Psoas muscle (tissue), 7 donors: ENCODE measurements at regions not wholly inside any gene's neighbourhood (a gene's known extent, or its start where the extent isn't known, plus 50 kb on each side); places are given as distances from the start of the nearest gene placed in this dataset.

ENCODE experiments used
- ATAC-seq, 4 donors: fragments of 200-7000 bp; cut with Tn5 transposase; one replicate each; pipeline ENCODE4 v1.9.1; 2020; ENCODE audit warnings: moderate library complexity in 3 of 4, mild to moderate bottlenecking in 2 of 4
- DNase-seq, 2 donors: peaks; one replicate each; pipeline ENCODE4 v3.0.0-alpha.2; 2020
- H3K27ac ChIP-seq: fragments of 200-600 bp; one replicate; pipeline ENCODE4 v1.8.0; 2022
- H3K27me3 ChIP-seq, 3 donors: fragments of 200-600 bp in 1 of 3; one replicate each; pipeline versions ENCODE4 v1.6.1 to v1.8.0; 2013 to 2022; ENCODE audit warnings: low read length in 2 of 3, mild to moderate bottlenecking in 2 of 3, moderate library complexity in 1 of 3; ENCODE audit not compliant: insufficient read depth in 3 of 3
- H3K36me3 ChIP-seq, 2 donors: fragments of 200-600 bp in 1 of 2; one replicate each; pipeline versions ENCODE4 v1.6.1 to v1.8.0; 2013 to 2022; ENCODE audit warnings: low read depth in 1 of 2, mild to moderate bottlenecking in 1 of 2, moderate library complexity in 1 of 2; ENCODE audit not compliant: insufficient read depth in 1 of 2
- H3K4me1 ChIP-seq: fragments of 200-600 bp; one replicate; pipeline ENCODE4 v1.8.0; 2022
- H3K4me3 ChIP-seq: fragments of 200-600 bp; one replicate; pipeline ENCODE4 v1.8.0; 2022; ENCODE audit warnings: mild to moderate bottlenecking
- H3K9me3 ChIP-seq: fragments of 200-600 bp; one replicate; pipeline ENCODE4 v1.8.0; 2022
- WGBS, 3 donors: extraction: QIAGEN DNeasy Blood & Tissue Kit; methylation state at CpG; one replicate each; pipeline versions ENCODE4 v1.1.6 to v1.1.7; 2013; 5-methylcytosine and 5-hydroxymethylcytosine counted together
- intact Hi-C, 2 donors: fragments of 100-400 bp; cut with DNase I; formaldehyde crosslinking; loops; one replicate each; pipeline versions ENCODE4 v1.11.0 to v1.14.2; 2022
- TF ChIP-seq, protein P1 (sequence below): fragments of 200-600 bp; IDR thresholded peaks from one replicate; pipeline ENCODE4 v1.8.0; 2022; ENCODE audit warnings: antibody characterized with exemption
- donor health status: healthy with polysubstance abuse.
- donor health status: DM: no; HTN: no; CAD: no; lungs with moderate emphysema.
- donor health status: Bipolar disorder and iron deficiency.
- donor health status: healthy.
- donor health status: DM: yes; HTN: yes; CAD: no.
- donor health status: DM: no; HTN: no; CAD: no.
- donor health status: DM: yes; HTN: yes; CAD: no.

DNA sequence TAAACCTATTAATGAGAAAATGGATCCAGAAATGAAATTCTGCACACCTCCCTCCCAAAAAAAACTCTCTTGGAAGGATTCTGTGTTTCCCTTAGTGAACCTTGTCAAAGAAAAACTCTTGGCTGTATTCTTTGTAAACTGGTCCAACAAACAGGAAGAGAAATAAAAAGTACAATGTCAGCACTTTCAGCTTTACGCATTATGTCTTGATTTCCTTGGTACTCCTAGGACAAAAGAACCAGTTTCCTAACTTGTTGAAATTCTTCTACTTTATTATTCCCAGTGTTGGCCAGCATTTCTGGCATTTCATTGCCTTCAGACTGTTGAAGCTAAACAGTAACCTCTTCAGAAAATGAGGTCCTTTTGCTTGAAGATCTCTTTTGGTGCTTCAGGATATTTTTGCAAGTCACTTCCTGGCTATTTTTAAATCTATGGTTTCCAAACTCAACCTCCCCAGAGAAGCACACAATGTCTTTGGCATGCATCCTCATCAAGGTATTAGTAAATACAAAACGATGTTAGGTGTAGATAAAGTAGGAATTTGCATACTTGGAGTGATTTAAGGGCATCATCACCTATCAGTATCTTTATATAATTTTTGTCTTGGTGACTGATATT lies 342.7 kb downstream of the AASDHPPT start:
- ATAC-seq (no peak), DNase-seq (no peak)
- no peaks in the 10 kb centered on the region for H3K27me3 ChIP-seq
- H3K4me3 ChIP-seq: no peak overlapping the region
- no peaks in the 10 kb centered on the region for H3K36me3 ChIP-seq
- intact Hi-C loops: no loop called here
- TF ChIP-seq, protein P1, sequence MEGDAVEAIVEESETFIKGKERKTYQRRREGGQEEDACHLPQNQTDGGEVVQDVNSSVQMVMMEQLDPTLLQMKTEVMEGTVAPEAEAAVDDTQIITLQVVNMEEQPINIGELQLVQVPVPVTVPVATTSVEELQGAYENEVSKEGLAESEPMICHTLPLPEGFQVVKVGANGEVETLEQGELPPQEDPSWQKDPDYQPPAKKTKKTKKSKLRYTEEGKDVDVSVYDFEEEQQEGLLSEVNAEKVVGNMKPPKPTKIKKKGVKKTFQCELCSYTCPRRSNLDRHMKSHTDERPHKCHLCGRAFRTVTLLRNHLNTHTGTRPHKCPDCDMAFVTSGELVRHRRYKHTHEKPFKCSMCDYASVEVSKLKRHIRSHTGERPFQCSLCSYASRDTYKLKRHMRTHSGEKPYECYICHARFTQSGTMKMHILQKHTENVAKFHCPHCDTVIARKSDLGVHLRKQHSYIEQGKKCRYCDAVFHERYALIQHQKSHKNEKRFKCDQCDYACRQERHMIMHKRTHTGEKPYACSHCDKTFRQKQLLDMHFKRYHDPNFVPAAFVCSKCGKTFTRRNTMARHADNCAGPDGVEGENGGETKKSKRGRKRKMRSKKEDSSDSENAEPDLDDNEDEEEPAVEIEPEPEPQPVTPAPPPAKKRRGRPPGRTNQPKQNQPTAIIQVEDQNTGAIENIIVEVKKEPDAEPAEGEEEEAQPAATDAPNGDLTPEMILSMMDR: no peak
- H3K4me1 ChIP-seq: no peaks in the 10 kb centered on the region
- 38 to 49% (median 42%) methylated on average over 2 of the region's 2 CpGs for WGBS, 3 donors
- H3K9me3 ChIP-seq: no peaks in the 10 kb centered on the region
- no peak overlapping the region for H3K27ac ChIP-seq

DNA sequence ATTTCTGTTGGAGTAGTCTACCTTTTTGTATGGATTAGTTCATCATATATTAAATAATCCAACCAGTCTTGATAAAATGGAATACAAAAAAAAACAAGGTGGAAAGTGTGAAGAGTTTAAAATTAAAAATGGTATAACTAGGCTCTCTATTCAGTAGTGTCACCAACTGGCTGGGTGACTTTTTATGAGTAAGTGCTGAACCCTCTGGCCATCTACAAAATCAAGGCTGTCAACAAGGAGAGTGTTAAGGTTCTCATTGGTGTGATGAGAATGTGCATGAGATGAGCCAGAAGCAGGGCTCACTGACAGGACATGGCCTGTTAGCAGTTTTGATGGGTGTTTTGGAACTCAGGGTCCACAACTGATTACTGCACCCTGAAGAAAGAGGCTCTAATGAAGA lies 343.2 kb downstream of the AASDHPPT start:
- intact Hi-C loops: no loop called here
- Histone ChIP-seq H3K36me3 (no peaks in the 10 kb centered on the region), H3K9me3 (no peaks in the 10 kb centered on the region), H3K27me3 (no peaks in the 10 kb centered on the region), H3K4me1 (no peaks in the 10 kb centered on the region), H3K4me3 (no peak overlapping the region), H3K27ac (no peak overlapping the region)
- no peak for ATAC-seq
- TF ChIP-seq, protein P1: no peak
- no peak for DNase-seq

DNA sequence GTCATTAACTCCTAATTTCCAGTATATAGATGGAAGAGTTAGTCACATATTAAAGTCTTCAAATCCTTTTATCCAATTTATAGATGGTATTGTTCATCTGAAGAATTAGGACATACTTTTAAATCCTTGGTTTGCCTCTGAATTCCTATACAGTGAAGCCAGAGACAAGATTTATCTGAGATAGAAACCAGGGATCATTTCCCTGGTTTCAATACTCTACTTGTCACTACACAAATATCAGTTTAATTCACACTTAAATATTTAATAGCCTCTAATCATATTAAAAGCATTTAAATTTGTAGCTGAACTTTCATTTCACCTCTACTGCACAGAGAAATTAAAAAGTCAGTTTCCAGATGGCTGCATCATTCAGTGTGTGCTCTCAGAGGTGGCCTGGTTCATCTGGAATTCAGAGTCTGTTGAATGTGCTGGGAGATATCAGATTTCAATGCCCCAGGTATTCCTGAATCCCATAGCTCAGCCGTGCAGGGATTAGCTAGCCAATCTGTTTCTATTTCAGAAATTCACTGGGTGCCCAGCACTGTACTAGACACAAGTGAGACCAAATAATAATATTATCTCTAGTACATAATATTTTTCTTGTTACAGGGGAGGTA lies 344.3 kb downstream of the AASDHPPT start:
- no peak overlapping the region for H3K27ac ChIP-seq
- H3K4me1 ChIP-seq: no peaks in the 10 kb centered on the region
- intact Hi-C loops: no loop called here
- H3K9me3 ChIP-seq: no peaks in the 10 kb centered on the region
- WGBS, 3 donors: 7 to 13% (median 11%) methylated on average over 1 of the region's 1 CpG
- no peak for ATAC-seq
- H3K27me3 ChIP-seq: no peaks in the 10 kb centered on the region
- H3K36me3 ChIP-seq: no peaks in the 10 kb centered on the region
- DNase-seq: no peak
- H3K4me3 ChIP-seq: no peak overlapping the region
- TF ChIP-seq, protein P1: no peak

DNA sequence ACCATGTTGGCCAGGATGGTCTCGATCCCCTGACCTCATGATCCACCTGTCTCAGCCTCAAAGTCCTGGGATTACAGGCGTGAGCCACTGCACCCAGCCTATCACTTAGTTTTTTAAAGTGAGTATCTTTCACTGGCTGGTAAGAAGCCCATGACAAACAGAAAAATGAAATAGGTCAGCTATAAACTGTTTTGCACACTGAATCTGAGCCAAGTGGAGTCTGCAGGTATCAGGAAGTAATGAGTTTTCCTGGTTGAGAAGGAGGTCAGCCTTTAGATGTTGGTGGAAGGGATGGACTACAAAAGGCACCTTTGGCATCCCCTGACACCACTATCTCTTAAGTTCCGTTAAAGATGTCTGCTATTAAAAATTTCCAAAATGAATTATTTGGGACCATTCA lies 345.1 kb downstream of the AASDHPPT start:
- TF ChIP-seq, protein P1: no peak
- H3K27me3 ChIP-seq: no peaks in the 10 kb centered on the region
- H3K27ac ChIP-seq: no peak overlapping the region
- H3K4me3 ChIP-seq: no peak overlapping the region
- WGBS, 3 donors: 89 to 90% (median 90%) methylated on average over 3 of the region's 3 CpGs
- no peaks in the 10 kb centered on the region for H3K9me3 ChIP-seq
- no peaks in the 10 kb centered on the region for H3K36me3 ChIP-seq
- DNase-seq (no peak), ATAC-seq (no peak)
- intact Hi-C loops: no loop called here
- H3K4me1 ChIP-seq: no peaks in the 10 kb centered on the region

DNA sequence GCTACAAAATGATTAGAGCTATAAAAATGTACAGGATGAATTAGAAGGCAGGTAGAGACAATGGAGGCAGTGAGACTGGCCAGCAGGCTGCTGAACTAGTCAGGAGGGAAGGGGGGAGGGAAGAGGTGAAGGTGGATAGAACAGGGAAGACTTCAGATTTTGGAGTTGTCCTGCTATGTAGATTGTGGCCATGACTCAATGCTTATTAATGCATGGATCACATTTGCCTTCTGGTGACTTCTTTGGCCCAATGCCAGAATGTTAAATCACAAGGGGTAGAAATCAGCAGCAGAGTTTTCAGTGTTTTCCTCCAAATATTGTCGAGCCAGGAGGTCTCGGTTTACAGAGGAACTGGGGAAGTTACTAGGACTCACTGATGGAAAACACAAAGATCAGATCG lies 346.6 kb downstream of the AASDHPPT start:
- 50 to 54% (median 53%) methylated on average over 3 of the region's 3 CpGs for WGBS, 3 donors
- no peaks in the 10 kb centered on the region for H3K9me3 ChIP-seq
- DNase-seq: no peak
- H3K36me3 ChIP-seq: no peaks in the 10 kb centered on the region
- H3K27me3 ChIP-seq: no peaks in the 10 kb centered on the region
- TF ChIP-seq, protein P1: no peak
- H3K4me1 ChIP-seq: no peaks in the 10 kb centered on the region
- no peak for ATAC-seq
- H3K27ac ChIP-seq: no peak overlapping the region
- intact Hi-C loops: no loop called here
- H3K4me3 ChIP-seq: no peak overlapping the region
